HEK293T (cell line): ENCODE measurements at regions not wholly inside any gene's neighbourhood (a gene's known extent, or its start where the extent isn't known, plus 50 kb on each side); places are given as distances from the start of the nearest gene placed in this dataset.

Experiments
- CTCF ChIA-PET: fragments of 350-600 bp; formaldehyde crosslinking; extraction: SDS; loops from one replicate; lab custom pipeline; 2021; ENCODE audit warnings: antibody characterized with exemption, inconsistent platforms; lab: Yijun Ruan, JAX
- POLR2A ChIA-PET: fragments of 350-600 bp; formaldehyde crosslinking; extraction: SDS; loops from one replicate; lab custom pipeline; 2020; ENCODE audit warnings: antibody characterized with exemption, inconsistent platforms; lab: Yijun Ruan, JAX
- DNase-seq: peaks from one replicate; pipeline ENCODE4 v3.0.0; 2012; ENCODE audit warnings: mixed read lengths; ENCODE audit errors: extremely low spot score
- ARNT ChIP-seq: fragments of 450-650 bp; IDR thresholded peaks from 2 replicates; pipeline ENCODE4 v1.6.1; 2017; ENCODE audit warnings: mild to moderate bottlenecking
- BHLHE40 ChIP-seq: fragments of 450-650 bp; IDR thresholded peaks from 2 replicates; pipeline ENCODE4 v1.6.1; 2016; ENCODE audit warnings: mild to moderate bottlenecking, moderate library complexity, borderline replicate concordance
- CTBP1 ChIP-seq: fragments of 450-650 bp; IDR thresholded peaks from 2 replicates; pipeline ENCODE4 v1.6.1; 2016; ENCODE audit warnings: borderline replicate concordance
- ELF4 ChIP-seq: fragments of 450-650 bp; IDR thresholded peaks from 2 replicates; pipeline ENCODE4 v1.6.1; 2017; ENCODE audit warnings: antibody characterized with exemption
- FOXA1 ChIP-seq: fragments of 450-650 bp; IDR thresholded peaks from 2 replicates; pipeline ENCODE4 v1.6.1; 2016; ENCODE audit warnings: mild to moderate bottlenecking
- FOXK2 ChIP-seq: fragments of 450-650 bp; IDR thresholded peaks from 2 replicates; pipeline ENCODE4 v1.6.1; 2016; ENCODE audit warnings: mild to moderate bottlenecking
- FOXM1 ChIP-seq: fragments of 450-650 bp; IDR thresholded peaks from 2 replicates; pipeline ENCODE4 v1.6.1; 2017; ENCODE audit warnings: mild to moderate bottlenecking, borderline replicate concordance
- HDGF ChIP-seq: fragments of 450-650 bp; IDR thresholded peaks from 2 replicates; pipeline ENCODE4 v1.6.1; 2017; ENCODE audit warnings: antibody characterized with exemption, borderline replicate concordance
- L3MBTL2 ChIP-seq: fragments of 450-650 bp; conservative IDR thresholded peaks from 2 replicates; pipeline ENCODE4 v1.6.1; 2016; ENCODE audit warnings: mild to moderate bottlenecking
- LEF1 ChIP-seq: fragments of 450-650 bp; IDR thresholded peaks from 2 replicates; pipeline ENCODE4 v1.6.1; 2017; ENCODE audit warnings: mild to moderate bottlenecking, borderline replicate concordance
- NFRKB ChIP-seq: fragments of 450-650 bp; IDR thresholded peaks from 2 replicates; pipeline ENCODE4 v1.6.1; 2016; ENCODE audit warnings: mild to moderate bottlenecking, moderate library complexity
- SP1 ChIP-seq: fragments of 450-650 bp; IDR thresholded peaks from 2 replicates; pipeline ENCODE4 v1.6.1; 2017
- SUZ12 ChIP-seq: fragments of 450-650 bp; IDR thresholded peaks from 2 replicates; pipeline ENCODE4 v1.6.1; 2016; ENCODE audit warnings: mild to moderate bottlenecking
- TARDBP ChIP-seq: fragments of 450-650 bp; IDR thresholded peaks from 2 replicates; pipeline ENCODE4 v1.6.1; 2016
- ZNF384 ChIP-seq: fragments of 450-650 bp; IDR thresholded peaks from 2 replicates; pipeline ENCODE4 v1.6.1; 2016
- TF ChIP-seq, protein P1 (sequence below): fragments of 450-650 bp; IDR thresholded peaks from 2 replicates; pipeline ENCODE4 v1.6.1; 2016

- ChIA-PET CTCF (interaction anchor here (0.6 kb wide), 1 partner anchor 231 kb away, joined by 3 read pairs; no protein-coding TSS in a partner anchor), POLR2A (no interaction called here)
- TF ChIP-seq ZNF384: no peak
- TF ChIP-seq FOXA1: no peak
- TF ChIP-seq ARNT: no peak
- TF ChIP-seq SP1: no peak
- no peak for TF ChIP-seq HDGF
- TF ChIP-seq CTBP1: no peak
- no peak for TF ChIP-seq LEF1
- TF ChIP-seq TARDBP: no peak
- no peak for TF ChIP-seq ELF4
- no peak for TF ChIP-seq BHLHE40
- TF ChIP-seq FOXK2: no peak
- TF ChIP-seq NFRKB: no peak
- no peak for TF ChIP-seq L3MBTL2
- no peak for DNase-seq
These were observed 792.0 kb downstream of the TYW1 start for GRCh38 chr7:67788669-67789068.

GRCh38 chr7:67791918-67792317 lies 795.3 kb downstream of the TYW1 start:
- DNase-seq: no peak
- ChIA-PET POLR2A (no interaction called here), CTCF (no interaction called here)
- TF ChIP-seq ARNT (no peak), FOXM1 (no peak), FOXA1 (no peak)
- TF ChIP-seq, protein P1, sequence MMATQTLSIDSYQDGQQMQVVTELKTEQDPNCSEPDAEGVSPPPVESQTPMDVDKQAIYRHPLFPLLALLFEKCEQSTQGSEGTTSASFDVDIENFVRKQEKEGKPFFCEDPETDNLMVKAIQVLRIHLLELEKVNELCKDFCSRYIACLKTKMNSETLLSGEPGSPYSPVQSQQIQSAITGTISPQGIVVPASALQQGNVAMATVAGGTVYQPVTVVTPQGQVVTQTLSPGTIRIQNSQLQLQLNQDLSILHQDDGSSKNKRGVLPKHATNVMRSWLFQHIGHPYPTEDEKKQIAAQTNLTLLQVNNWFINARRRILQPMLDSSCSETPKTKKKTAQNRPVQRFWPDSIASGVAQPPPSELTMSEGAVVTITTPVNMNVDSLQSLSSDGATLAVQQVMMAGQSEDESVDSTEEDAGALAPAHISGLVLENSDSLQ: no peak

- TF ChIP-seq SP1 (no peak), BHLHE40 (no peak), SUZ12 (no peak), TARDBP (no peak), ARNT (no peak), HDGF (no peak), CTBP1 (no peak)
- TF ChIP-seq, protein P1: no peak
- CTCF ChIA-PET: no interaction called here
- no peak for DNase-seq
- POLR2A ChIA-PET: no interaction called here
These were observed 797.9 kb downstream of the TYW1 start for GRCh38 chr7:67794544-67794943.

- ChIA-PET CTCF (no interaction called here), POLR2A (no interaction called here)
- TF ChIP-seq, protein P1: no peak
- no peak for TF ChIP-seq ARNT
- no peak for TF ChIP-seq FOXK2
- no peak for TF ChIP-seq BHLHE40
- no peak for TF ChIP-seq FOXA1
- no peak for TF ChIP-seq NFRKB
- TF ChIP-seq TARDBP: no peak
- DNase-seq: no peak
These were observed 807.2 kb downstream of the TYW1 start for GRCh38 chr7:67803789-67804188.

GRCh38 chr7:67805921-67806471 lies 809.4 kb downstream of the TYW1 start:
- TF ChIP-seq NFRKB (no peak), ZNF384 (no peak), ARNT (no peak), LEF1 (no peak), SUZ12 (no peak), BHLHE40 (no peak), CTBP1 (no peak), L3MBTL2 (no peak), HDGF (no peak)
- ChIA-PET POLR2A (no interaction called here), CTCF (interaction anchor here (0.7 kb wide), 1 partner anchor 24 kb away, joined by 3 read pairs; no protein-coding TSS in a partner anchor)
- DNase-seq: no peak

DNA sequence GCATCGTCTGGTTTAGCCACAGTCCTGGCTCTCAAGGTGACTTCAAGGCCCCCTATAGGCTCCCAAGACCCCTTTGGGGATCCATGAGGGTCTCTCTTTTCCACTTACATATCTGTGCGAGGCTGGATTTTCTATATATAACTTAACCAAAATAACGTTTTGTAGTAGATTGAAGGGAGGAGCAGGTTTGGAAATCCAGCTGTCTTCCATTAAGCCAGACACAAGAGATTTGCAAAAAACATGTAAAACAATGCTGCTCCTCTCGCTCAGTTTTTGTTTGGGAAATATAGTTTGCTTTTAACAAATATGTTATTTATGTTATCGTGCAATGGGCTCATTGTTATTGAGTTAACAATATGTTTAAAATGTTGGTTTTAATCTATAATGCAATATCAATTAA lies 811.2 kb downstream of the TYW1 start:
- DNase-seq: no peak
- ChIA-PET POLR2A (no interaction called here), CTCF (no interaction called here)
- TF ChIP-seq ELF4 (no peak), TARDBP (no peak)

- DNase-seq: no peak
- ChIA-PET CTCF (no interaction called here), POLR2A (no interaction called here)
- no peak for TF ChIP-seq ZNF384
- TF ChIP-seq SP1: no peak
- TF ChIP-seq L3MBTL2: no peak
These were observed 813.0 kb downstream of the TYW1 start for GRCh38 chr7:67809586-67809985.
